ENCODE measurements at regions not wholly inside any gene's neighbourhood (a gene's known extent, or its start where the extent isn't known, plus 50 kb on each side); places are given as distances from the start of the nearest gene placed in this dataset.
"Not testable (repeated sequence)": the region's sequence is repeated elsewhere in the genome, so short reads cannot be mapped to it uniquely, and the experiment has no call there.

DNA sequence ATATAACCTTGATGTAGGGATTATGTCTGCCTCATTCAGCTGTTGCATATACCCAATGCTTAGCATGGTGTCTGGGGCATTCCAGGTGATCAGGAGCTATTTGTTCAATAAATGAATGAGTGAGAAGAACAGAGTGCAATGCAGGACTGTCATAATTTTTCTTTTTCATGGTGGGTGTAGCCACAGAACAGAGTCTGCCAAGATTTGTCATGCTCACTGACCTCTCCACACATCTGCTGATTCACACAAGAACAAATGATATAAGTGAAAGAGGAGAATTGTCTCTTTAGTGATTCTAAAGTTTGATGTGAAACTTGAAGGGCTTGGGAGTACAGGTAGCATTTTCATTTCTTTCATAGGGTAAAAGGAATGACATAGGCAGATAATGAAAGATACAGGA, 64.4 kb upstream of the TEX13D start:
- CTCF ChIA-PET: no interaction called here
- POLR2A ChIA-PET (ENCODE audit: low non-redundant PET): no interaction called here
- no peaks in the 10 kb centered on the region for H3K27me3 ChIP-seq (replicated peaks; ENCODE audit: insufficient read depth, low read depth, low read length, poor library complexity)
- no peak overlapping the region for H3K27ac ChIP-seq (ENCODE audit: low read depth, low read length, poor library complexity, severe bottlenecking)
- intact Hi-C loops (cut with micrococcal nuclease; ENCODE audit: unreplicated experiment): no loop called here
- H3K4me1 ChIP-seq (ENCODE audit: insufficient read depth, low read length, poor library complexity, severe bottlenecking): no peaks in the 10 kb centered on the region
- H3K4me3 ChIP-seq (ENCODE audit: low read depth, low read length, poor library complexity, severe bottlenecking): no peak overlapping the region
- DNase-seq (ENCODE audit: low spot score): no peak
- no peaks in the 10 kb centered on the region for H3K36me3 ChIP-seq (ENCODE audit: insufficient read depth, low read length, poor library complexity, severe bottlenecking)
- BruUV-seq (replicated peaks): no TSS peak
- TF ChIP-seq EZH2 (IDR thresholded peaks at IDR 0.05; ENCODE audit: borderline replicate concordance, low read depth, low read length, poor library complexity, severe bottlenecking): no peak
- TF ChIP-seq, protein P1, sequence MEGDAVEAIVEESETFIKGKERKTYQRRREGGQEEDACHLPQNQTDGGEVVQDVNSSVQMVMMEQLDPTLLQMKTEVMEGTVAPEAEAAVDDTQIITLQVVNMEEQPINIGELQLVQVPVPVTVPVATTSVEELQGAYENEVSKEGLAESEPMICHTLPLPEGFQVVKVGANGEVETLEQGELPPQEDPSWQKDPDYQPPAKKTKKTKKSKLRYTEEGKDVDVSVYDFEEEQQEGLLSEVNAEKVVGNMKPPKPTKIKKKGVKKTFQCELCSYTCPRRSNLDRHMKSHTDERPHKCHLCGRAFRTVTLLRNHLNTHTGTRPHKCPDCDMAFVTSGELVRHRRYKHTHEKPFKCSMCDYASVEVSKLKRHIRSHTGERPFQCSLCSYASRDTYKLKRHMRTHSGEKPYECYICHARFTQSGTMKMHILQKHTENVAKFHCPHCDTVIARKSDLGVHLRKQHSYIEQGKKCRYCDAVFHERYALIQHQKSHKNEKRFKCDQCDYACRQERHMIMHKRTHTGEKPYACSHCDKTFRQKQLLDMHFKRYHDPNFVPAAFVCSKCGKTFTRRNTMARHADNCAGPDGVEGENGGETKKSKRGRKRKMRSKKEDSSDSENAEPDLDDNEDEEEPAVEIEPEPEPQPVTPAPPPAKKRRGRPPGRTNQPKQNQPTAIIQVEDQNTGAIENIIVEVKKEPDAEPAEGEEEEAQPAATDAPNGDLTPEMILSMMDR (conservative IDR thresholded peaks at IDR 0.05; ENCODE audit: low read depth, low read length): no peak
- no peaks in the 10 kb centered on the region for H3K9me3 ChIP-seq (ENCODE audit: low read depth, low read length, poor library complexity, severe bottlenecking)

DNA sequence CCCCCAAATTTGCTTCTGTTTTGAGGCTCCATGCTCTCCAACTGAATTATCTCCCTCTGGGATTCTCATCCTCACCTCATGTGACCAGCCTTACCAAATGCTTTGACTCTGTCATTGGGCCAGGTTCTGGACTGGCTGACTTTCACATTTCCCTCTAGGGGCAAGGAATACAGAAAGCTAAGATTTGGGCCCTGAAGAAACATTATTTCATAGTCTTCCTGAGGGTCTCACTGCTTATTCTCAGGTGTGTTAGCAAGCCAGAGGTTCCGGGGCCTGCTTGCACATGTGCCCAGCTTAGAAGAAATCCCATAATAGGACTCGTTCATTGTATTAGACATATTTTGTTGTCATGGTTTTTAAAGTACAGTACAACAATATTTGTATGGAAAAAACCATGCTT, 62.6 kb upstream of the TEX13D start:
- H3K4me3 ChIP-seq (ENCODE audit: low read depth, low read length, poor library complexity, severe bottlenecking): no peak overlapping the region
- no peak overlapping the region for H3K27ac ChIP-seq (ENCODE audit: low read depth, low read length, poor library complexity, severe bottlenecking)
- ChIA-PET CTCF (no interaction called here), POLR2A (ENCODE audit: low non-redundant PET) (no interaction called here)
- intact Hi-C loops (cut with micrococcal nuclease; ENCODE audit: unreplicated experiment): no loop called here
- TF ChIP-seq, protein P1 (conservative IDR thresholded peaks at IDR 0.05; ENCODE audit: low read depth, low read length): no peak
- no peak for TF ChIP-seq EZH2 (IDR thresholded peaks at IDR 0.05; ENCODE audit: borderline replicate concordance, low read depth, low read length, poor library complexity, severe bottlenecking)
- no peaks in the 10 kb centered on the region for H3K27me3 ChIP-seq (replicated peaks; ENCODE audit: insufficient read depth, low read depth, low read length, poor library complexity)
- H3K4me1 ChIP-seq (ENCODE audit: insufficient read depth, low read length, poor library complexity, severe bottlenecking): no peaks in the 10 kb centered on the region
- no peaks in the 10 kb centered on the region for H3K36me3 ChIP-seq (ENCODE audit: insufficient read depth, low read length, poor library complexity, severe bottlenecking)
- H3K9me3 ChIP-seq (ENCODE audit: low read depth, low read length, poor library complexity, severe bottlenecking): no peaks in the 10 kb centered on the region
- BruUV-seq (replicated peaks): no TSS peak
- no peak for DNase-seq (ENCODE audit: low spot score)

DNA sequence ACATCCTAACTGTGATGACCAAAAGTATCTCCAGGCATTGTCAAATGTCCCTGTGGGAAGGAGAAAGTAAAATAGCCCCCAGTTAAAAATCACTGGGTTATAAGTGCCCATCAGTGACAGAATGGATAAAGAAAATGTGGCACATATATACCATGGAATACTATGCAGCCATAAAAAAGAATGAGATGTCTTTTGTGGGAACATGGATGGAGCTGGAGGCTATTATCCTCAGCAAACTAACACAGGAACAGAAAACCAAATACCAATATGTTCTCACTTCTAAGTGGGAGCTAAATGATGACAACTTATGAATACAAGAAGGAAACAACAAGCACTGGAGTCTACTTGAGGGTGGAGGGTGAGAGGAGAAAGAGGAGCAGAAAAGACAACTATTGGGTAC, 60.9 kb upstream of the TEX13D start:
- intact Hi-C loops (cut with micrococcal nuclease; ENCODE audit: unreplicated experiment); H3K4me1 ChIP-seq (ENCODE audit: insufficient read depth, low read length, poor library complexity, severe bottlenecking); DNase-seq (ENCODE audit: low spot score); H3K27ac ChIP-seq (ENCODE audit: low read depth, low read length, poor library complexity, severe bottlenecking); H3K9me3 ChIP-seq (ENCODE audit: low read depth, low read length, poor library complexity, severe bottlenecking); CTCF ChIA-PET; H3K4me3 ChIP-seq (ENCODE audit: low read depth, low read length, poor library complexity, severe bottlenecking); H3K27me3 ChIP-seq (replicated peaks; ENCODE audit: insufficient read depth, low read depth, low read length, poor library complexity); H3K36me3 ChIP-seq (ENCODE audit: insufficient read depth, low read length, poor library complexity, severe bottlenecking); POLR2A ChIA-PET (ENCODE audit: low non-redundant PET); BruUV-seq (replicated peaks): not testable (repeated sequence)

DNA sequence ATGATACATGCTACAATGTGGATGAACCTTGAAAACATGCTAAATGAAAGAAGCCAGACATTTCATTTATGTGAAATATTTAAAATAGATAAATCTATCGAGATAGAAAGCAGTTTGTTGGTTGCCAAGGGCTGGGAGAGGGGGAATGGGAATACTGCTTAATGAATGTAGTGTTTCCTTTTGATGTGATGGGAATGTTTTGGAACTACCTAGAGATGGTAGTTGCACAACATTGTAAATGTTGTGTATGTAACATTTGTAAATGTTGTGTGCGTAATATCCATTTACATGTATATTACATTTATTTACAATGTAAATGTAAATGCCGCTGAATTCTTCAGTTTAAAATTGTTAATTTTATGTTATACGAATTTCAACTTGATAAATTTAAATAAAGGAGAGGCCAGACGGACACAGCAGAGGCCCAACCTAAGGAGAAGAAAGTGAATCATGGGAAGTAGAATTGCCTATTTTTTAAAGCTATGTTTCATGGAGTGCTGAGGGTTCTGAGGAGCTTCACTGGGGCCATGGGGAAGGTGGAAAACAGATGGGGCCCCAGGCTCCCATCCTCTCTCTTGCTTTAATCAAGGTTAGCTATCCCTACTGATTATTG, 60.0 kb upstream of the TEX13D start:
- TF ChIP-seq, protein P1 (conservative IDR thresholded peaks at IDR 0.05; ENCODE audit: low read depth, low read length): no peak
- no peak for TF ChIP-seq EZH2 (IDR thresholded peaks at IDR 0.05; ENCODE audit: borderline replicate concordance, low read depth, low read length, poor library complexity, severe bottlenecking)
- intact Hi-C loops (cut with micrococcal nuclease; ENCODE audit: unreplicated experiment): no loop called here
- POLR2A ChIA-PET (ENCODE audit: low non-redundant PET): no interaction called here
- Histone ChIP-seq H3K36me3 (ENCODE audit: insufficient read depth, low read length, poor library complexity, severe bottlenecking) (no peaks in the 10 kb centered on the region), H3K9me3 (ENCODE audit: low read depth, low read length, poor library complexity, severe bottlenecking) (no peaks in the 10 kb centered on the region), H3K27ac (ENCODE audit: low read depth, low read length, poor library complexity, severe bottlenecking) (no peak overlapping the region), H3K4me1 (ENCODE audit: insufficient read depth, low read length, poor library complexity, severe bottlenecking) (no peaks in the 10 kb centered on the region), H3K4me3 (ENCODE audit: low read depth, low read length, poor library complexity, severe bottlenecking) (no peak overlapping the region), H3K27me3 (replicated peaks; ENCODE audit: insufficient read depth, low read depth, low read length, poor library complexity) (no peaks in the 10 kb centered on the region)
- DNase-seq (ENCODE audit: low spot score): no peak
- BruUV-seq (replicated peaks): no TSS peak
- CTCF ChIA-PET: no interaction called here

Data from A673 (cell line).